MM.1S (cell line): ENCODE measurements at regions not wholly inside any gene's neighbourhood (a gene's known extent, or its start where the extent isn't known, plus 50 kb on each side); places are given as distances from the start of the nearest gene placed in this dataset.
"Not testable (repeated sequence)": the region's sequence is repeated elsewhere in the genome, so short reads cannot be mapped to it uniquely, and the experiment has no call there.

Experiments
- EZH2 ChIP-seq: fragments of 300-600 bp; sonication (generic); optimal IDR thresholded peaks from 2 replicates; pipeline ENCODE3; 2017; ENCODE audit warnings: low read depth, mild to moderate bottlenecking, antibody characterized with exemption, low read length, mixed read lengths
- TF ChIP-seq, protein P1 (sequence below): fragments of 300-600 bp; sonication (generic); IDR thresholded peaks from 2 replicates; pipeline ENCODE4 v1.5.1; 2016; ENCODE audit warnings: antibody characterized with exemption, low read length, mixed read lengths

- TF ChIP-seq, protein P1, sequence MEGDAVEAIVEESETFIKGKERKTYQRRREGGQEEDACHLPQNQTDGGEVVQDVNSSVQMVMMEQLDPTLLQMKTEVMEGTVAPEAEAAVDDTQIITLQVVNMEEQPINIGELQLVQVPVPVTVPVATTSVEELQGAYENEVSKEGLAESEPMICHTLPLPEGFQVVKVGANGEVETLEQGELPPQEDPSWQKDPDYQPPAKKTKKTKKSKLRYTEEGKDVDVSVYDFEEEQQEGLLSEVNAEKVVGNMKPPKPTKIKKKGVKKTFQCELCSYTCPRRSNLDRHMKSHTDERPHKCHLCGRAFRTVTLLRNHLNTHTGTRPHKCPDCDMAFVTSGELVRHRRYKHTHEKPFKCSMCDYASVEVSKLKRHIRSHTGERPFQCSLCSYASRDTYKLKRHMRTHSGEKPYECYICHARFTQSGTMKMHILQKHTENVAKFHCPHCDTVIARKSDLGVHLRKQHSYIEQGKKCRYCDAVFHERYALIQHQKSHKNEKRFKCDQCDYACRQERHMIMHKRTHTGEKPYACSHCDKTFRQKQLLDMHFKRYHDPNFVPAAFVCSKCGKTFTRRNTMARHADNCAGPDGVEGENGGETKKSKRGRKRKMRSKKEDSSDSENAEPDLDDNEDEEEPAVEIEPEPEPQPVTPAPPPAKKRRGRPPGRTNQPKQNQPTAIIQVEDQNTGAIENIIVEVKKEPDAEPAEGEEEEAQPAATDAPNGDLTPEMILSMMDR = not testable (repeated sequence)
- TF ChIP-seq EZH2 = not testable (repeated sequence)
These were observed 1218.8 kb downstream of the GATA3 start for GRCh38 chr10:9273126-9273833.
